ENCODE measurements at regions not wholly inside any gene's neighbourhood (a gene's known extent, or its start where the extent isn't known, plus 50 kb on each side); places are given as distances from the start of the nearest gene placed in this dataset.

DNA sequence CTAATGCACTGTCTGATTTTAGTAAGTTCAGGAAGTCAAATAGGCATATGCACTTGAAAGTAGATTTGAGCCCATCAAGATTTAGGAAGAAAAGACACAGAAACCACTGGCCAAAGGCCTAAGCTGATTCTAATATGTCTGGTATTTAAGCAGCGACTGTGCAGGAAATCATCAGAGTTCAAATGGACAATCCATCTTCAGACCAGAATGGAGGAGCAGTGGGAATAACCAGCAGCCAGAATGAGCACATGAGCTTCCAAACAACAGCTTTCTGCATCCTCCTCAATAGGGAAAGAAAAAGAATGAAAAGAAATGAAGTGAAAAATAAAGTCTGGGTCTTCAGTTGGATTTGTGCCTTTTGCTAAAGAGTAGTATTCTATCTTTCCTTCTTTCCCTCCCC, 50.6 kb downstream of the SOD2 start:
- TF ChIP-seq, protein P1, sequence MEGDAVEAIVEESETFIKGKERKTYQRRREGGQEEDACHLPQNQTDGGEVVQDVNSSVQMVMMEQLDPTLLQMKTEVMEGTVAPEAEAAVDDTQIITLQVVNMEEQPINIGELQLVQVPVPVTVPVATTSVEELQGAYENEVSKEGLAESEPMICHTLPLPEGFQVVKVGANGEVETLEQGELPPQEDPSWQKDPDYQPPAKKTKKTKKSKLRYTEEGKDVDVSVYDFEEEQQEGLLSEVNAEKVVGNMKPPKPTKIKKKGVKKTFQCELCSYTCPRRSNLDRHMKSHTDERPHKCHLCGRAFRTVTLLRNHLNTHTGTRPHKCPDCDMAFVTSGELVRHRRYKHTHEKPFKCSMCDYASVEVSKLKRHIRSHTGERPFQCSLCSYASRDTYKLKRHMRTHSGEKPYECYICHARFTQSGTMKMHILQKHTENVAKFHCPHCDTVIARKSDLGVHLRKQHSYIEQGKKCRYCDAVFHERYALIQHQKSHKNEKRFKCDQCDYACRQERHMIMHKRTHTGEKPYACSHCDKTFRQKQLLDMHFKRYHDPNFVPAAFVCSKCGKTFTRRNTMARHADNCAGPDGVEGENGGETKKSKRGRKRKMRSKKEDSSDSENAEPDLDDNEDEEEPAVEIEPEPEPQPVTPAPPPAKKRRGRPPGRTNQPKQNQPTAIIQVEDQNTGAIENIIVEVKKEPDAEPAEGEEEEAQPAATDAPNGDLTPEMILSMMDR (IDR thresholded peaks at IDR 0.05 in 8 of 11, conservative IDR thresholded peaks at IDR 0.05 in 3 of 11), result no peak
- no peak for TF ChIP-seq POLR2AphosphoS5 (IDR thresholded peaks at IDR 0.05)

Measured in spleen (tissue), 7 donors.